GM18909 (cell line): ENCODE measurements at regions not wholly inside any gene's neighbourhood (a gene's known extent, or its start where the extent isn't known, plus 50 kb on each side); places are given as distances from the start of the nearest gene placed in this dataset.
"Not testable (repeated sequence)": the region's sequence is repeated elsewhere in the genome, so short reads cannot be mapped to it uniquely, and the experiment has no call there.

ENCODE experiments used
- ATAC-seq: cut with Tn5 transposase; IDR thresholded peaks from one replicate; pipeline ENCODE4 v1.9.1; 2021; ENCODE audit warnings: mild to moderate bottlenecking; ENCODE audit not compliant: unreplicated experiment, poor library complexity

GRCh38 chr12:84415946-84416345 is 496.7 kb downstream of the SLC6A15 start:
- no peak for ATAC-seq

DNA sequence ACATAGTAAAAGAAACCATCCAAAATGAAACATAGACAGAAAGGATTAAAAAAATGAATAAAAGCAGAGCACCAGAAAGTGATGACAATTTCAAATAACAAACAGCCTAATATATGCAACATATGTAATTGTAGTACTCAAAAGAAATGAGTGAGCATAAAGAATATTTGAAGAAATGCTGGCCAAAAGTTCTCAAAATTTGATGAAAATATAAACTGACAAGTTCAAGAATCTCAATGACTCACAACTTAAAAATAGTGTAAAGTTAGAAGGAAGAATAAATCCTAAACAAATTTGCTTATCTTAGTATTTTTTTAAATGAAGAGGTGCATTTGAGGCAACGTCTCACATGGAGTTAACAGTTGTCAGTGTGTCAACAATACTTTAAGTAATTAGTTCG is 498.9 kb downstream of the SLC6A15 start:
- ATAC-seq: no peak

- ATAC-seq: no peak
Observed at GRCh38 chr12:84412226-84412625, 500.4 kb downstream of the SLC6A15 start.

- no peak for ATAC-seq
Observed at GRCh38 chr12:84411031-84411430, 501.6 kb downstream of the SLC6A15 start.

DNA sequence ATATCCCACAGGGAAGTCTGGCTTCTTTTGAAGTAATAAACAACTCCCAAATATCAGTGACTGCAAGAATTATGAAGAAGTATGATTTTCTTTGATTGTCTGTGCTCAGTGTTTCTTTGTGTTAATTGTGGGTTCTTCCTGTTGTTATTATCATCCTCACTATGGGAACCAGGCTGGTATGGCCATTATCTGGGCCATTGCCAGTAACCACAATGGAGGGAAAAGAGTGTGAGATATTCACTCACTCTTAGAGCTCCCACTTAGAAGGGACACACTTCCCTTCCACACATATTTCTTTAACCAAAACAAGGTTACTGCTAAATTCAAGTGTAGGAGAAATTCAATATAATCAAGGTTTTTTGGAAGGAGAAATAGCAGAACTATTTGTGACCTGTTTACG is 503.7 kb downstream of the SLC6A15 start:
- ATAC-seq: no peak

DNA sequence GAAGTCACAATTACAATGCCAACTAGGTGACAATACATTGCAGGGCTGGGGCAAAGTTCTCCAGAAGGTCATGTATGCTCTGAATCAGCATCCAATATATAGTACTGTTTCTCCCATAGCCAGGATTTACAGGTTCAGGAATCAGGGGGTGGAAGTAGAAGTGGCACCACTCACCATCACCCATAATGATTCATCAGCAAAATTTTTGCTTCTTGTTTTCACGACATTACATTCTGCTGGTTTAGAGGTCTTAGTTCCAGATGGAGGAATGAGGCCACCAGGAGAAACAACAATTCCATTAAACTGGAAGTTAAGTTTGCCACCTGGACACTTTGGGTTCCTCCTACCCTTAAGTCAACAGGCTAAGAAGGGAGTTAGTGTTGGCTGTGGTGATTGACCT is 505.9 kb downstream of the SLC6A15 start:
- ATAC-seq: not testable (repeated sequence)

GRCh38 chr12:84397846-84398245 is 514.8 kb downstream of the SLC6A15 start:
- ATAC-seq: no peak

- ATAC-seq: no peak
Observed at GRCh38 chr12:84397263-84397662, 515.3 kb downstream of the SLC6A15 start.

DNA sequence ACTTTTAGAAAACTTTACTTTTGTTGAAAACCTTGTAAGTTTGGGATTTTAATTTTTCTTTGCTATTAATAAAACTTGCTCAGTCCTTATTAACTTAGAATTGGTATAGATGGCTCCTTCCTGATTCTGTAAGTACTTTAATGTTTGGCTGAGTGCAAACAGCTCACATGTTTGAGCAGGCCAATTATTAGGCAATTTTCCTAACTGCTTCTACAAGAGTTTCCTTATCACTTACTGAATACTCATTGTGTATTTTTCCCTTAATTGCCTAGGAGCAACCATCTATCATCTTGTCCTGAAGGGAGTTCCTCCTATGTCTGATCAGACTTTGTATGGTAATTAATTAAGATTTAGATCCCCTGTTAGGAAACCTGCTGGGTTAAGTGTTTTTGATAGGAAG is 521.4 kb downstream of the SLC6A15 start:
- not testable (repeated sequence) for ATAC-seq

DNA sequence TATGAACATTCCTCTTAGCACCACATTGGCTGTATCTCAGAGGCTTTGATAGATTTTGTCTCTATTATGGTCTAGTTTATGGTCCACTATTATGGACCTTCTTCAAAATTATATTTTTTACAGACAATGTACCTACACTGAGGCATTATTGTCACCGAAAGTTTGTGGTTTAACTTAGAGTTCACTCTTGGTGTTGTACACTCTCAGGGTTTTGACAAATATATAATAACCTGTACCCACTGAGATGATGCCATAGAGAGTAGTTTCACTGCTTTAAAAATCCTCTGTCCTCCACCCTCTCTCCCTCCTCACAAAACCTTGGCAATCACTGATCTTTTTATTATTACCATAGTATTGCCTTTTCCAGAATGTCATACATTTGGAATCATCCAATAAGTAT is 528.2 kb downstream of the SLC6A15 start:
- no peak for ATAC-seq

- ATAC-seq: not testable (repeated sequence)
Observed at GRCh38 chr12:84382486-84382885, 530.1 kb downstream of the SLC6A15 start.

DNA sequence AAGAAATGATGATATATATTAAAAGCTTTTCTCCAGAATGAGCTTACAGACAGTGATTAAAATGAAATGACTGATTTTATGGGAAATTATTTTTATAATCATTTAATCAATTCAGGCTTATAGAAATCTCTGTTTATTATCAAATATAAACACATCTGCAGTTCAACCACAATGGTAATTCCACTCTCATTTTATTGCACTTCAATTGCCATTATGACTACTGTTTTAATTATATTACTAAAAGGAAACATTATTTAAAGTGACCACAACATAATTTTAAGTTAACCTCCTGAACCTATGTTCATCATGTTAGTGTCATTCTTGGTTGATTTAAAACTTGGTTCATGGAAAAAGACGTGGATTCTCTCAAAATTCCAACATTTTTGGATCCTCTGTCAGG is 536.3 kb downstream of the SLC6A15 start:
- ATAC-seq: no peak

- no peak for ATAC-seq
Observed at GRCh38 chr12:84375449-84376170, 537.0 kb downstream of the SLC6A15 start.

DNA sequence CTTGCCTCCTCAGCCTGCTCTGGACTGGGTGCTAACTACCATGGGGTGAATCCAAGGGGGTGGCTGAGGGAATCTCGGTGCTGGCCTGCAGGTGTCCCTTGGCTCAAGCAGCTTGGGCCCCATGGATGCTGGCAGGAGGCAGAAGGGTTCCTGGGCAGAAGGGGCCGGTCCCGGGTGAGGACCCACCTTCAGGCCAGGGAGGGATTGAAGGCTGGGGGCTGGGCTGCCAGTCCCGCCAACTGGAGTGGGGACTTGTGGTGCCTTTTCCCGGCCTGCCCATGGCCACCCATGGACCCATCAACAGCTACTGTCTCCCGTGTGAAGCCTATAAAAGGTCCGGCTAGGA is 550.1 kb downstream of the SLC6A15 start:
- ATAC-seq: no peak

- ATAC-seq: no peak
Observed at GRCh38 chr12:84361651-84362551, 550.7 kb downstream of the SLC6A15 start.

DNA sequence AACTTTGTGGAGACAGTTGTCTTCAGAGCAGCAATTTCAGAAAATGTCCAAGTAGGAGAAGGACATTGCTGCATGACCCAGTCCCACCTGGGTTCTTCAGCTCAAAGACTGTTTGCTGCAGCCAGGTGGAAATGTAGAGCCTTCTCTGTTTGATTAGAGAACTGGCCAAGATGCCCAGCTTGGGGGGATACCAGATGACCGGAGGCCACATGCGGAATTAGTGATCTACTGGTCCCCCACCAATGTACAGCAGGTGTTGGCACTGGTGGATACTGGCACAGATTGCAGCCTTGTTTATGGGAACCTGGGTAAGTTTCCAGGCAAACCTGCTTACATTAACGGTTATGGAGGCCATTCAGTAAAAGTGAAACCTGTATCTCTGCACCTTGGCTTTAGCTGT is 555.3 kb downstream of the SLC6A15 start:
- ATAC-seq: no peak

- ATAC-seq: no peak
Observed at GRCh38 chr12:84356224-84356623, 556.4 kb downstream of the SLC6A15 start.

DNA sequence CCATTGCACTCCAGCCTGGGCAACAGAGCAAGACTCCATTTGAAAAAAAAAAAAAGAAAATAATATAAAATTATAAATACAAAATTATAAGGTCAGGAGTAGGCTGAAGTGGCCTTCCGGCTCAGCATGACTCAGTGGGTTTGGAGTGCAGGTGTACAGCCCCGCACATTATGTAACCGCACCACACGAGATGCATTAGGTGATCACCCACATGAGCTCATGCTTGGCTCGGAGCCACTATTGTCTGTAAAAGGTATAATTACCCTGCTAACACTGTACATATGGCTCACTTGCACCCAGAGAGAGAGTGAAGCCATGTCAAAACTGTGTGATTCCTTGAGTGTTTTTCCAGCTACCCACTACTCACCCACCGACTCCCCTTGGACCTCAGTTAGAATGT is 557.0 kb downstream of the SLC6A15 start:
- ATAC-seq: no peak

- ATAC-seq: no peak
Observed at GRCh38 chr12:84348582-84348981, 564.0 kb downstream of the SLC6A15 start.

DNA sequence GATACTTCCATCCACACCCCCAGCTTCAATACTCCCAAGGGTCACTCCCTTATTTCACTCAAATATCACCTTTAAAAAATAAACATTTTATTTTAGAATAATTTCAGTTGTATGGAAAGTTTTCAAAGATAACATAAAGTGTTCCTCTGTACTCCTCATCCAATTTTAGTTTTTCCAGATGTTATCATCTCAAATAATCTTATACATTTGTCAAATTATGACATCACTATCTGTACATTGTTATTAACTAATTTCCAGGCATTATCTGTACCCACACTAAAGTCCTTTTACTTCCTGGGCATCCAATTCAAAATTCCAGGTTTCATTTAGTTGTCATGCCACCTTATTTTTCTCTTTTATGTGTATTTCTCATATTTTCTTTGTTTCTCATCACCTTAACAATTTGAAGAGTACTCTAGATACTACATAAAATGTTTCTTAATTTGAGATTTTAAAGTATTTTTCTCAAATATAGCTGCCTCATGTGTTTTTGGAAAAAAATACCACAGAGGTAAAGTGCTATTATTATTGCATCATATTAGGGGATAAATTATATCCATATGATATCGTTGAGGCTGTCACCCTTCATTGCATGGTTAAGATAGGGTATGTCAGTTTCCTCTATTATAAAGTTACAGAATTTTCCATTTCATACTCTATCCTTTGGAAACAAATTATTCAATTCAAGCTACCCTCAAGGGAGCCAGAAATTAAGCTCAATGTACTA is 571.0 kb downstream of the SLC6A15 start:
- ATAC-seq: no peak

- no peak for ATAC-seq
Observed at GRCh38 chr12:84336231-84336630, 576.4 kb downstream of the SLC6A15 start.
